GM10248 (cell line): ENCODE measurements at regions not wholly inside any gene's neighbourhood (a gene's known extent, or its start where the extent isn't known, plus 50 kb on each side); places are given as distances from the start of the nearest gene placed in this dataset.
"Not testable (repeated sequence)": the region's sequence is repeated elsewhere in the genome, so short reads cannot be mapped to it uniquely, and the experiment has no call there.

Source experiments
- CTCF ChIA-PET: fragments of 300-600 bp; sonication (Branson Sonifier 250); formaldehyde crosslinking; extraction: SDS; loops from one replicate; lab custom pipeline; 2021; ENCODE audit warnings: antibody characterized with exemption; lab: Yijun Ruan, JAX
- POLR2A ChIA-PET: fragments of 350-650 bp; sonication (Branson Sonifier 250); formaldehyde crosslinking; extraction: SDS; loops from one replicate; lab custom pipeline; 2020; ENCODE audit warnings: antibody characterized with exemption; lab: Yijun Ruan, JAX
- DNase-seq: peaks from one replicate; pipeline ENCODE4 v3.0.0; 2012; ENCODE audit errors: extremely low spot score
- CTCF ChIP-seq: IDR thresholded peaks from 2 replicates; pipeline ENCODE4 v1.5.1; 2012; ENCODE audit warnings: mild to moderate bottlenecking, low read depth; ENCODE audit errors: extremely low read depth, missing control alignments, control extremely low read depth

- CTCF ChIA-PET: no interaction called here
- no peak for TF ChIP-seq CTCF
- POLR2A ChIA-PET: no interaction called here
- DNase-seq: no peak
Measured at GRCh38 chr22:48757985-48758561, 1069.6 kb downstream of the BRD1 start.

GRCh38 chr22:48757581-48757980 lies 1070.1 kb downstream of the BRD1 start:
- CTCF ChIA-PET: no interaction called here
- no peak for TF ChIP-seq CTCF
- POLR2A ChIA-PET: no interaction called here
- no peak for DNase-seq

- CTCF ChIA-PET, POLR2A ChIA-PET, DNase-seq: not testable (repeated sequence)
Measured at GRCh38 chr22:48757135-48757534, 1070.5 kb downstream of the BRD1 start.

GRCh38 chr22:48756146-48757111 lies 1071.2 kb downstream of the BRD1 start:
- ChIA-PET CTCF (no interaction called here), POLR2A (no interaction called here)
- no peak for DNase-seq
- no peak for TF ChIP-seq CTCF

GRCh38 chr22:48755059-48755949 lies 1072.4 kb downstream of the BRD1 start:
- DNase-seq: no peak
- TF ChIP-seq CTCF: no peak
- ChIA-PET POLR2A (no interaction called here), CTCF (no interaction called here)

GRCh38 chr22:48754611-48755058 lies 1073.0 kb downstream of the BRD1 start:
- TF ChIP-seq CTCF: no peak
- no peak for DNase-seq
- CTCF ChIA-PET: no interaction called here
- POLR2A ChIA-PET: no interaction called here
